CD14-positive monocyte (primary cell): ENCODE measurements at regions not wholly inside any gene's neighbourhood (a gene's known extent, or its start where the extent isn't known, plus 50 kb on each side); places are given as distances from the start of the nearest gene placed in this dataset.

ENCODE experiments used
- DNase-seq, 3 donors: peaks; one replicate each; pipeline ENCODE4 v3.0.0-alpha.2; 2011 to 2022
- H2AFZ ChIP-seq: 2 replicates; pipeline ENCODE4 v1.6.0; 2012; ENCODE audit warnings: mild to moderate bottlenecking, low read depth, low read length, inconsistent platforms; ENCODE audit not compliant: insufficient read depth, poor library complexity, severe bottlenecking
- H3K27ac ChIP-seq, 2 donors: 1 replicate in 1 of 2; 2 replicates in 1 of 2; pipeline ENCODE4 v1.5.1; 2012 to 2013; ENCODE audit warnings: low read length in 2 of 2, control low read depth in 1 of 2, inconsistent platforms in 1 of 2, low read depth in 1 of 2, mild to moderate bottlenecking in 1 of 2
- H3K27me3 ChIP-seq, 2 donors: one replicate each; pipeline versions ENCODE4 v1.6.0 to v1.6.1; 2011 to 2013; ENCODE audit warnings: low read length in 2 of 2; ENCODE audit not compliant: control insufficient read depth in 2 of 2, insufficient read depth in 2 of 2
- H3K36me3 ChIP-seq, 2 donors: replicated peaks in 1 of 2; 1 replicate in 1 of 2; 2 replicates in 1 of 2; pipeline versions ENCODE4 v1.5.1 to v1.6.1; 2012 to 2013; ENCODE audit warnings: low read length in 2 of 2, control low read depth in 1 of 2, inconsistent platforms in 1 of 2, mild to moderate bottlenecking in 1 of 2; ENCODE audit not compliant: insufficient read depth in 2 of 2, control insufficient read depth in 1 of 2
- H3K4me1 ChIP-seq, 2 donors: 1 replicate in 1 of 2; 2 replicates in 1 of 2; pipeline versions ENCODE4 v1.5.1 to v1.6.1; 2012 to 2013; ENCODE audit warnings: low read length in 2 of 2, control low read depth in 1 of 2, inconsistent platforms in 1 of 2, mild to moderate bottlenecking in 1 of 2, moderate library complexity in 1 of 2; ENCODE audit not compliant: insufficient read depth in 2 of 2, control insufficient read depth in 1 of 2
- H3K4me2 ChIP-seq: replicated peaks from 2 replicates; pipeline ENCODE3; 2012; ENCODE audit warnings: low read length, moderate library complexity, mild to moderate bottlenecking; ENCODE audit not compliant: poor library complexity, severe bottlenecking; ENCODE audit errors: extremely low read depth
- H3K4me3 ChIP-seq, 3 experiments: fragments of 200-600 bp in 1 of 3; sonication (generic) in 1 of 3; replicated peaks in 1 of 3; 1 replicate in 2 of 3; 2 replicates in 1 of 3; pipeline ENCODE4 v1.5.1; 2011 to 2013; ENCODE audit warnings: low read length in 3 of 3, mild to moderate bottlenecking in 3 of 3, control low read depth in 2 of 3, low read depth in 2 of 3, inconsistent platforms in 1 of 3, moderate library complexity in 1 of 3
- H3K79me2 ChIP-seq: 2 replicates; pipeline ENCODE4 v1.6.0; 2012; ENCODE audit warnings: mild to moderate bottlenecking, control low read depth, inconsistent platforms, low read length, moderate library complexity; ENCODE audit not compliant: insufficient read depth
- H3K9ac ChIP-seq: 2 replicates; pipeline ENCODE4 v1.6.0; 2017; ENCODE audit warnings: low read length, mild to moderate bottlenecking; ENCODE audit not compliant: insufficient read depth, poor library complexity, severe bottlenecking
- H3K9me3 ChIP-seq, 2 donors: replicated peaks in 1 of 2; 1 replicate in 1 of 2; 2 replicates in 1 of 2; pipeline versions ENCODE4 v1.5.1 to v1.6.1; 2012 to 2013; ENCODE audit warnings: low read length in 2 of 2, control low read depth in 1 of 2; ENCODE audit not compliant: control insufficient read depth in 1 of 2, insufficient read depth in 1 of 2
- H4K20me1 ChIP-seq: 2 replicates; pipeline ENCODE4 v1.6.0; 2012; ENCODE audit warnings: mild to moderate bottlenecking, low read length, control low read depth, moderate library complexity; ENCODE audit not compliant: insufficient read depth
- H3K27ac Mint-ChIP-seq, 7 donors: one replicate each; pipeline ENCODE4 v1.8.0; 2020; ENCODE audit warnings: mild to moderate bottlenecking in 7 of 7, mixed read lengths in 7 of 7, moderate library complexity in 6 of 7, inconsistent platforms in 2 of 7
- H3K27me3 Mint-ChIP-seq, 3 donors: one replicate each; pipeline ENCODE4 v1.8.0; 2021 to 2022; ENCODE audit warnings: low read depth in 3 of 3, mild to moderate bottlenecking in 3 of 3, mixed read lengths in 3 of 3, moderate library complexity in 3 of 3, inconsistent platforms in 1 of 3
- H3K36me3 Mint-ChIP-seq, 2 donors: one replicate each; pipeline ENCODE4 v1.8.0; 2020; ENCODE audit warnings: mixed read lengths in 2 of 2, inconsistent platforms in 1 of 2, mild to moderate bottlenecking in 1 of 2
- H3K4me1 Mint-ChIP-seq: one replicate; pipeline ENCODE4 v1.8.0; 2020; ENCODE audit warnings: mild to moderate bottlenecking, mixed read lengths
- H3K4me3 Mint-ChIP-seq, 2 donors: one replicate each; pipeline ENCODE4 v1.8.0; 2020; ENCODE audit warnings: mild to moderate bottlenecking in 2 of 2, mixed read lengths in 2 of 2, moderate library complexity in 1 of 2
- H3K9me3 Mint-ChIP-seq, 7 donors: one replicate each; pipeline ENCODE4 v1.8.0; 2020 to 2022; ENCODE audit warnings: mixed read lengths in 7 of 7, mild to moderate bottlenecking in 6 of 7, moderate library complexity in 6 of 7, inconsistent platforms in 2 of 7
- CTCF ChIP-seq: fragments of 200-600 bp; IDR thresholded peaks from one replicate; pipeline ENCODE4 v1.8.0; 2022; ENCODE audit warnings: antibody characterized with exemption, mild to moderate bottlenecking
- WGBS: methylation state at CpG from one replicate; pipeline ENCODE4 v1.1.5; 2013; ENCODE audit warnings: missing lambda C conversion rate; ENCODE audit not compliant: insufficient coverage; 5-methylcytosine and 5-hydroxymethylcytosine counted together
- intact Hi-C, 2 donors: fragments of 100-400 bp; cut with micrococcal nuclease; formaldehyde crosslinking; loops; one replicate each; pipeline versions ENCODE4 v1.15.0 to v1.15.1; 2023

- no peak overlapping the region for H3K4me3 Mint-ChIP-seq
- WGBS, result no CpG with 5 or more reads among the region's 1 CpG
- H3K27ac Mint-ChIP-seq, result no peak overlapping the region
Observed at GRCh38 chr12:16884056-16884455, 278.1 kb upstream of the LMO3 start.

GRCh38 chr12:16881986-16882570 is 276.1 kb upstream of the LMO3 start:
- H3K4me3 Mint-ChIP-seq, result no peak overlapping the region
- DNase-seq, result no peak

More at GRCh38 chr12:16884056-16884455, 278.1 kb upstream of the LMO3 start:
- H3K4me3 ChIP-seq, result no peak overlapping the region
- H4K20me1 ChIP-seq, result no peaks in the 10 kb centered on the region
- no peak overlapping the region for H2AFZ ChIP-seq
- H3K27ac ChIP-seq, result no peak overlapping the region
- intact Hi-C loops, result no loop called here
- H3K27me3 ChIP-seq, result no peaks in the 10 kb centered on the region
- H3K27me3 Mint-ChIP-seq, result no peaks in the 10 kb centered on the region
- H3K36me3 ChIP-seq, result no peaks in the 10 kb centered on the region
- H3K9me3 ChIP-seq, result peaks cover 3 to 5% of the 10 kb centered on the region in 2 donors
- H3K9ac ChIP-seq, result no peak overlapping the region
- no peaks in the 10 kb centered on the region for H3K4me1 ChIP-seq
- TF ChIP-seq CTCF, result no peak
- H3K4me2 ChIP-seq, result no peak overlapping the region
- H3K79me2 ChIP-seq, result no peaks in the 10 kb centered on the region
- no peak for DNase-seq
- H3K9me3 Mint-ChIP-seq, result peaks cover 0 to 7% (median 0%) of the 10 kb centered on the region in 7 donors
- no peaks in the 10 kb centered on the region for H3K4me1 Mint-ChIP-seq
- no peaks in the 10 kb centered on the region for H3K36me3 Mint-ChIP-seq

More at GRCh38 chr12:16881986-16882570, 276.1 kb upstream of the LMO3 start:
- no peak overlapping the region for H2AFZ ChIP-seq
- no CpG with 5 or more reads among the region's 4 CpGs for WGBS
- H3K9ac ChIP-seq, result no peak overlapping the region
- no peak overlapping the region for H3K4me3 ChIP-seq
- Mint-ChIP-seq H3K27me3 (no peaks in the 10 kb centered on the region), H3K9me3 (peaks cover 0 to 2% (median 0%) of the 10 kb centered on the region in 7 donors), H3K36me3 (no peaks in the 10 kb centered on the region), H3K4me1 (no peaks in the 10 kb centered on the region), H3K27ac (no peak overlapping the region)
- no peaks in the 10 kb centered on the region for H4K20me1 ChIP-seq
- peaks cover 0 to 3% of the 10 kb centered on the region in 2 donors for H3K9me3 ChIP-seq
- intact Hi-C loops, result no loop called here
- no peaks in the 10 kb centered on the region for H3K79me2 ChIP-seq
- H3K4me2 ChIP-seq, result no peak overlapping the region
- H3K4me1 ChIP-seq, result no peaks in the 10 kb centered on the region
- no peaks in the 10 kb centered on the region for H3K27me3 ChIP-seq
- no peak for TF ChIP-seq CTCF
- no peaks in the 10 kb centered on the region for H3K36me3 ChIP-seq
- H3K27ac ChIP-seq, result no peak overlapping the region
